Bronchial epithelial cell (primary cell): ENCODE measurements at regions not wholly inside any gene's neighbourhood (a gene's known extent, or its start where the extent isn't known, plus 50 kb on each side); places are given as distances from the start of the nearest gene placed in this dataset.

Experiments
- DNase-seq: peaks from one replicate; pipeline ENCODE4 v3.0.0-alpha.2; 2010; ENCODE audit warnings: low read depth
- FAIRE-seq: peaks from 2 replicates; lab custom pipeline; 2011; peaks lifted over from hg19 to GRCh38; lab: Jason Lieb, UNC
- H3K27me3 ChIP-seq: 2 replicates; pipeline ENCODE4 v1.5.1; 2011; ENCODE audit warnings: low read length; ENCODE audit not compliant: control insufficient read depth, insufficient read depth
- H3K36me3 ChIP-seq: 2 replicates; pipeline ENCODE4 v1.5.1; 2011; ENCODE audit warnings: low read length; ENCODE audit not compliant: control insufficient read depth, insufficient read depth
- H3K4me3 ChIP-seq: 2 replicates; pipeline ENCODE4 v1.5.1; 2011; ENCODE audit warnings: mild to moderate bottlenecking, low read depth, low read length, control low read depth
- CTCF ChIP-seq: IDR thresholded peaks from 2 replicates; pipeline ENCODE4 v1.5.1; 2011; ENCODE audit warnings: mild to moderate bottlenecking, moderate library complexity, low read length, control low read depth, inconsistent platforms; ENCODE audit not compliant: insufficient read depth, severe bottlenecking

- no peak for TF ChIP-seq CTCF
- Histone ChIP-seq H3K4me3 (no peak overlapping the region), H3K27me3 (no peaks in the 10 kb centered on the region), H3K36me3 (no peaks in the 10 kb centered on the region)
- FAIRE-seq (no peak), DNase-seq (no peak)
Observed at GRCh38 chr18:29084120-29084519, 907.2 kb upstream of the CDH2 start.

GRCh38 chr18:29083545-29083944, 906.6 kb upstream of the CDH2 start:
- H3K27me3 ChIP-seq = no peaks in the 10 kb centered on the region
- H3K4me3 ChIP-seq = no peak overlapping the region
- no peaks in the 10 kb centered on the region for H3K36me3 ChIP-seq
- DNase-seq (peak; percentile 27), FAIRE-seq (no peak)
- TF ChIP-seq CTCF = no peak

- no peaks in the 10 kb centered on the region for H3K36me3 ChIP-seq
- FAIRE-seq = no peak
- no peak overlapping the region for H3K4me3 ChIP-seq
- TF ChIP-seq CTCF = no peak
- H3K27me3 ChIP-seq = no peaks in the 10 kb centered on the region
- no peak for DNase-seq
Observed at GRCh38 chr18:29080946-29081345, 904.0 kb upstream of the CDH2 start.

DNA sequence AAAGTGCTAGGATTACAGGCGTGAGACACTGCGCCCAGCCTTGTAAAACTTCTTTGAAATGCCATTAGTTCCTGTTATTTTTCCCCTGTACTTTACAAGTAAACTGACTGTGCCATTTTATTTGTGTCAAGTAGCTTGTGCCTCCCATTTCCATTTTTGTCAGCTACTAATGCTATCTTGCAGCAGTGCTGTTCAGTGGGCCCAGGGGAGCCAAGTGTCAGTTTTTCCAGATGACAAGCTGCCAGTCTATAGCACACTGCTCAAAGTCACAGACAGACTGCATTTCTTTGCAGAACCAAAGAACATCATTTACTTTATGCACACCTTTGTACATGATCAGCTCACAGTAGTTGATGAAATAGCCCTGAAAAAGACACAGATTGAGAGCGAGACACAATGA, 901.3 kb upstream of the CDH2 start:
- no peak for DNase-seq
- no peak for TF ChIP-seq CTCF
- no peaks in the 10 kb centered on the region for H3K36me3 ChIP-seq
- no peaks in the 10 kb centered on the region for H3K27me3 ChIP-seq
- no peak for FAIRE-seq
- no peak overlapping the region for H3K4me3 ChIP-seq

DNA sequence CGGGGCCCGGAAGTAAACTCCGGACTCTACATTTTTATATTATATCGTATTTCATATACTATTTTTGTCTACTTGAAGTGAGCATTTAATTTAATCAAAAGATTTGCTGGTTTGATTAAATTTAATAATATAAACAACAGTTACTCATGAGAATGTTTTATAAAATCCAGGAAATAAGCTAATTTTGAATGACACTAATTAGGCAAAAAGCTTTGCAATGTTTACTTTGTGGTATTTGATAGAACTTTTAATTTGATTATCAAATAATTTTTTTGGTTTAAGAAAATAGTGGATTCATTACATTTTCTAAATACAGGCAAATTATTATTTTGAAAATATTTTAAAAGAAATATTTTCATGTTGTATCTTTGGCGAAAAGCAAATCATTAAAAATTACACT, 900.4 kb upstream of the CDH2 start:
- DNase-seq = no peak
- no peak overlapping the region for H3K4me3 ChIP-seq
- H3K36me3 ChIP-seq = no peaks in the 10 kb centered on the region
- no peaks in the 10 kb centered on the region for H3K27me3 ChIP-seq
- TF ChIP-seq CTCF = no peak
- FAIRE-seq = no peak

DNA sequence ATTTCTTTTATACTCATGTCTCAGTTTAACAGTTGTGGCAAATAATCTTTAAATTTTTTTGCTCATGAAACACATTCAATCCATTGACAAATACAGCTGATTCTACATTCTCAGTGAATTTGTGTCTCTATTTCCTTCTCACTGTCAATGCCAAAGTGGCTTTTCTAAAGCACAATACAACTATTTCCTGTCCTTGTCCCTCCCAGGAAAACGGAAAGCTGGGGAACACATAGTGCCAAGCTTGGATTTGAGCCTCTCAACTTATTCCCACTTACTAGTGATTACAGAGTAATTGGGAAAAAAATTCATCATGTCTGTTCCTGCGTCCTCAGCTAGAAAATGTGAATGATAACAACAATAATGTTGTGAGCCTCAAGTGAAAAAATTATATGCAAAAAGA, 899.7 kb upstream of the CDH2 start:
- Histone ChIP-seq H3K4me3 (no peak overlapping the region), H3K27me3 (no peaks in the 10 kb centered on the region), H3K36me3 (no peaks in the 10 kb centered on the region)
- FAIRE-seq = no peak
- DNase-seq = no peak
- no peak for TF ChIP-seq CTCF
